ENCODE measurements at regions not wholly inside any gene's neighbourhood (a gene's known extent, or its start where the extent isn't known, plus 50 kb on each side); places are given as distances from the start of the nearest gene placed in this dataset.
A peak's percentile ranks its signal among the peaks of the same experiment; 100 is the strongest.
"Not testable (repeated sequence)": the region's sequence is repeated elsewhere in the genome, so short reads cannot be mapped to it uniquely, and the experiment has no call there.

DNA sequence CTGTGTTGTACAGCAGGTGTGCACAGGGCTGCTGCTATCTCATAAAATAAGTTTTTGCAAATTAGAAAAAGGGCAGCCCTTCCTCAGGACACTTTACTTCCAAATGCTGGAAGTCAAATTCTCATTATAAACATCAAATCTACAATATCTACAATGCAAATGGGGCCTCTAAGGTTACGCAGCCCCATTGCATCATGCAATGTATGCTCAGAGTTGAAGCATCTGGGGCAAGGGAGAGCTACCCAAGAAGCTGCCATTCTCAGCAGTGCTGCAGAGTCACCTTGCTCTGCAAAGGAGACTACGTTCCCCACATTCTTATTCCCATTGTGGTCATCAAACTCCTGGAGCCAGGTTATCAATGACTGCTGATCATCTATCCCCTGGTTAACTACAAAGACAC lies 208.9 kb upstream of the POGK start:
- DNase-seq: no peak

DNA sequence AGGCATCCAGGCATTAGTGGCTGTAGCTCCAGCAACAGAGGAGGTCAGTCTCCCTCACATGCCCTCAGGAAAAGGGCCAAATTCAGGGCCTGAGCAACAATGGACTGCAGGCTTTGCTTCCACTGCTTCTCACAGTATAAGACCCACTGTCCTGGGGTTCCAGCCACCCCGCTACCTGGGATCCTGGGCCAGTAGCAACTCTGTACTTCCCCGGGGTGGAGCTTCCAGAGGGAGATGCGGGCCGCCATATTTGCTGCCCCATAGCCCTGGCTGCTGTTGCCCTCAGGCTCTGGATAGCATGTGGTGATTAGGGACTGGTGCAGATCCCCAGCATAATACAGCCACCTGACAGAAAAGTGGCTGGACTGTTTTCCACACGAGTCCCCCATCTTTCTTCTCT lies 201.1 kb upstream of the POGK start:
- no peak for DNase-seq

DNA sequence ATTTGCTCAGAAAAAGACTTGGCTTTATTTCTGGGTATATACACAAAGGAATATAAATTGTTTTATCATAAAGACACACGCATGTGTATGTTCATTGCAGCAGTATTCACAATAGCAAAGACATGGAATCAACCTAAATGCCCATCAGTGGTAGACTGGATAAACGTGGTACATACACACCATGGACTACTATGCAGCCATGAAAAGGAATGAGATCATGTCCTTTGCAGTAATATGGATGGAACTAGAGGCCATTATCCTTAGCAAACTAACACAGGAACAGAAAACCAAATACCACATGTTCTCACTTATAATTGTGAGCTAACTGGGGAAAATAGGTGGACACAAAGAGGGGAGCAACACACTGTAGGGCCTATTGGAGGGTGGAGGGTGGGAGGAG lies 182.0 kb upstream of the POGK start:
- not testable (repeated sequence) for DNase-seq

DNA sequence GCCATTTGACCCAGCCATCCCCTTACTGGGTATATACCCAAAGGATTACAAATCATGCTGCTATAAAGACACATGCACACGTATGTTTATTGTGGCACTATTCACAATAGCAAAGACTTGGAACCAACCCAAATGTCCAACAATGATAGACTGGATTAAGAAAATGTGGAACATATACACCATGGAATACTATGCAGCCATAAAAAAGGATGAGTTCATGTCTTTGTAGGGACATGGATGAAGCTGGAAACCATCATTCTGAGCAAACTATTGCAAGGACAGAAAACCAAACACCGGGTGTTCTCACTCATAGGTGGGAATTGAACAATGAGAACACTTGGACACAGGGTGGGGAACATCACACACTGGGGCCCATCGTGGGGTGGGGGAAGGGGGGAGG lies 172.5 kb upstream of the POGK start:
- DNase-seq: not testable (repeated sequence)

DNA sequence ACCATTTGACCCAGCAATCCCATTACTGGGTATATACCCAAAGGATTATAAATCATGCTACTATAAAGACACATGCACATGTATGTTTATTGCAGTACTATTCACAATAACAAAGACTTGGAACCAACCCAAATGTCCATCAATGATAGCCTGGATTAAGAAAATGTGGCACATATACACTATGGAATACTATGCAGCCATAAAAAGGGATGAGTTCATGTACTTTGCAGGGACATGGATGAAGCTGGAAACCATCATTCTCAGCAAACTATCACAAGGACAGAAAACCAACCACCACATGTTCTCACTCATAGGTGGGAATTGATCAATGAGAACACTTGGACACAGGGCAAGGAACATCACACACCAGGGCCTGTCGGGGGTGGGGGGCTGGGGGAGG lies 171.7 kb upstream of the POGK start:
- not testable (repeated sequence) for DNase-seq

DNA sequence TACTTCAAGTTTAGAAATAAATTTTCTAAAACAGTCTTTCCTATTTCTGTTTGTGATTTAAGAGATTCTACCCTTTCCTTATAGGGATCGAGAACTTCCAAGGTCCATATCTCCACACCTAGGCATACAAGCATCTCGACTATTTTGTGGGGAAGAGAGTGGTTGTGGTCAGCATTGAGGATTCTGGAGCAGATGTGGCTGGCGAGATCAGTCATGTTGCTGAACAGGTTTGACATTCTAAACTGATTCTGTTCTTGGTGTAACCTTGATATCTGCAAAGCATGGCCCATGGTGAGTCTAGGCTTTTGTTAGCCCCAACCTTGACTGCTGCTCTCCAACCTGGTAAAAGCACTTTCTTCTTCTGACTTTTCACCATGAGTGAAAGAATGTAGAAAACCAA lies 167.6 kb upstream of the POGK start:
- no peak for DNase-seq

DNA sequence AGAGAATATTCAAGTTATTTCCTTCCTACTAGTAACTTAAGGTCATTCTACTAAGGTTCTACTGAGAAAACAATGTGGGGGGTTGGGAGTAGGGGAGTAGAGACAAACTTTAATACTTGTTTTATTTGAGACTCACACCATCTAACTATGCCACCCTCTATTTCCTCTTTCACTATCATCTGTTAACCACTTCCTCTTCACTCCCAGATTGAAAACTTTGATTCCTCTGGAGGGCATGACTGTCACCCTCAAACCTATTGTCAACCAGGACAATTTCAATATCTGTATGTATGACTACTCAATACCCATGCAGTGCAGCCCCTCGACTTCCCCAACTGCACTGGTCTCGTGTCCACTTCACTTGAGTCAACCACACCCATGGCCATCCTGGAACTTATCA lies 165.6 kb upstream of the POGK start:
- no peak for DNase-seq

DNA sequence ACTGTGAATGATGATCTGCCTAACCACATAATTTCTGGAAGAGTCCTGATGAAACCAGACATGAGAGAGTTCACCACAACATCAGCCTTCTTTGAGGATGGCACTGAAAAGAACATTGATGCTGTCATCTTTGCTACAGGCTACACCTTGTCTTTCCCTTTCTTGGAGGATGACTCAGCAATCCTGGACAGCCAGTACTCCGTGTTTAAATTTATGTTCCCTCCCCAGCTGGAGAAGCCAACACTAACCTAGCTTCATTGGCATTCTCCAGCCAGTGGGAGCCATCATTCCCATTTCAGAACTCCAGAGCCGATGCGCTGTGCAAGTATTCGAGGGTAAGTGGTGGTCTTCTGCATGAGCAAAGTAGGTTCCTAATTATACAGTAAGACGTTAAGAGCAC lies 164.1 kb upstream of the POGK start:
- DNase-seq: no peak

DNA sequence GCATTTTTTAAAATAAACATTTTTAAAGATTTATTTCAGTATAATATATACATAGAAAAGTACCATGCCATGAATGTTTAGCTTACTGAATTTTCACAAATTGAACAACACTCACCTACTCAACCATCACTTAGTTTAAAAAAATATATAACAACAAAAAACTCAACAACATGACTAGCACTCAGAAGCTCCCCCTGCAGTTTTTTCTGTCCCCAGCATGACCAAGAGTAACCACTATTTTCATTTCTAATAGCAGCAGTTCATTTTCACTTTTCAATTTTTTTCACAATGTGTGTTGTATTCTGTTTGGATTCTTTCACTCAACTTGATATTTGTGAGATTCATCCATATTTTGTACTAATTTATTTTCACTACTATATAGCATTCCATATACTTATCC lies 162.3 kb upstream of the POGK start:
- DNase-seq: no peak

DNA sequence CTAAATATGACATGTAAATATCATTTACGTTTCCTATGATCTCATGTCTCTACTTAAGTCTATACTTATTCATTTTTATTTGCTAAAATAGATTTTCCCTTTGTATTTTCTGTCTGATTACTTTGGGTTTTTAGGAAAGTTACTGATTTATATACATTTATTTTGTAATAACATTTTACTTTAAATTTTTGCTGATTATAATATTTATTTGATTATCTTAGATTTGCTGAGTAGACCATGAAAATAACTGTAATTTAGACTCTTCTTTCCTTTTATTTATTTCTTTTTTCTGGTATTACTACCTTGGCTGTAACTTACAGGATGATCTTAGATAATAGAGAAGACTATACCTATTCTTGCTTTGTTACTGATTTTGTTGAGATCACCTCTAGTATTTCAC lies 159.9 kb upstream of the POGK start:
- DNase-seq: no peak

DNA sequence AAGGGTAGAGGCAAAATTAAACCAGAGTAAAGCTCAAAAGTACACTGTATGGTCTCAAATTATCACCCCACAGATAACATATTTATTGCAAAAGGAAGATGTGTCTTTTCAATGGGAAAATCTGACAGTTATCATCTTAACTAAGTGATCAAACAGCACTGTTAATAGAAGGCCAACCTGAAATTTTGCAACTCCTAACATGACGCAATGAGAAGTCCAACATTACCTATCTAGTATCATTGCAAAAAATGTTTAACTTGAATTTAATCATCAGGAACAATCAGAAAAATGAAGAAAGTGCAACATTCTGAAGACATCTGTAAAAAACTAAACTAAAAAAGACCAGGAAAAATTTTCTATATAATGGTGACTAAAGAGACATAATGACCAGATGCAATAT lies 156.7 kb upstream of the POGK start:
- no peak for DNase-seq

DNA sequence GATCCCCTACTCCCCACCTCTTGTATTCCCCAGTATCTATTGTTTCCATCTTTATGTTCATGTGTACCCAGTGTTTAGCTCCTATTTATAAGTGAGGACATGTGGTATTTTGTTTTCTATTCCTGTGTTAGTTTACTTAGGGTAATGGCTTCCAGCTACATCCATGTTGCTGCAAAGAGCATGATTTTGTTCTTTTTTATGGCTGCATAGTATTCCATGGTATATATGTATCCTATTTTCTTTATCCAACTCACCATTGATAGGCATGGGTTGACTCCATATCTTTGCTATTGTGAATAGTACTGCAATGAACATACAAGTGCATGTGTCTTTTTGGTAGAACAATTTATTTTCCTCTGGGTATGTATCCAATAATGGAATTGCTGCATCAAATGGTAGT lies 154.6 kb upstream of the POGK start:
- not testable (repeated sequence) for DNase-seq

DNA sequence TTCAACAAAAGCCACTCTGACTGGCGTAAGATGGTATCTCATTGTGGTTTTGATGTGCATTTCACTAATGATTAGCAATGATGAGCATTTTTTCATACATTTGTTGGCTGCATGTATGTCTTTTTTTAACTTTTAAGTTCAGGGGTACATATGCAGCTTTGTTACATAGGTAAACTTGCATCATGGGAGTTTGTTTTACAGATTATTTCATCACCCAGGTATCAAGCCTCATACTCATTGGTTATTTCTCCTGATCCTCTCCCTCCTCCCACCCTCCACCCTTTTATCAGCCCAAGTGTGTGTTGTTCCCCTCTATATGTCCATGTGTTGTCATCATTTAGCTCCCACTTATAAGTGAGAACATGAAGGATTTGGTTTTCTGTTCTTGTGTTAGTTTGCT lies 154.1 kb upstream of the POGK start:
- no peak for DNase-seq

DNA sequence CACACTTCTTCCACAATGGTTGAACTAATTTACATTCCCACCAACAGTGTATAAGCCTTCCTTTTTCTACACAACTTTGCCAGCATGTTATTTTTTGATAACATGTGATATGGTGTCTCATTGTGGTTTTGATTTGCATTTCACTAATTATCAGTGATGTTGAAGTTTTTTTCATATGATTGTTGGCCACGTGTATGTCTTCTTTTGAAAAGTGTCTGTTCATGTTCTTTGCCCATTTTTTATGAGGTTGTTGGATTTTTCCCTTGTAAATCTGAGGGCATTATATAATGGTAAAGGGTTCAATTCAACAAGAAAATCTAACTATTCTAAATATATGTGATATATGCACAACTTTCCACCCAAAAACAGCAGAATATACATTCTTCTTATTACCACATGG lies 153.4 kb upstream of the POGK start:
- DNase-seq: not testable (repeated sequence)

DNA sequence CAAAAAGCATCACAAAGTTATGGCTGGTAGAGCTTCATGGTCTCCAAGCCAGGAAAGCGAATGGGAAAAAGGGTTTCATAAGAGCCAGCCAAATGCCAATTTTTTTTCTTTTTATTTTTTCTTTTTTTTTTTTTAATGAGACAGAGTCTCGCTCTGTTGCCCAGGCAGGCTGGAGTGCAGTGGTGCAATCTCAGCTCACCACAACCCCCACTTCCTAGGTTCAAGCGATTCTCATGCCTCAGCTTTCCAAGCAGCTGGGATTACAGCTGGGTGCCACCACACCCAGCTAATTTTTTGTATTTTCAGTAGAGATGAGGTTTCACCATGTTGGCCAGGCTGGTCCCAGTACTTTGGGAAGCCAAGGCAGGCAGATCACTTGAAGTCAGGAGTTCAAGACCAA lies 148.7 kb upstream of the POGK start:
- DNase-seq: not testable (repeated sequence)

DNA sequence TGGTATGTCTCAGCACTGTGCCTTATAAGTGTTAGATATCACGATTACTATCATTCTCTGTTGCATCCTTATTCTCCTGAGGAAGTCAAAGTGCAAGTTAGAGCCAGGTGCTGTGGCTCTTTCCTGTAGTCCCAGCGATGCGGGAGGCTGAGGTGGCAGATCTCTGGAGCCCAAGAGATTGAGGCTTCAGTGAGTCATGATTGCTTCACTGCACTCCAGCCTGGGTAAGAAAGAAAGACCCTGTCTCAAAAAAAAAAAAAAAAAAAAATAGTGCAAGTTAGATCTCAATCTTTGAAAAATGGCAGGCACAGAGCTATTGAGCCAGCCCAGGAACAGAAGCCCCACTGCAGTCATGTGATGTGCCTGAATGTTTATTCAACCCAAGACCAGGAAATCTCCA lies 147.8 kb upstream of the POGK start:
- DNase-seq: no peak

DNA sequence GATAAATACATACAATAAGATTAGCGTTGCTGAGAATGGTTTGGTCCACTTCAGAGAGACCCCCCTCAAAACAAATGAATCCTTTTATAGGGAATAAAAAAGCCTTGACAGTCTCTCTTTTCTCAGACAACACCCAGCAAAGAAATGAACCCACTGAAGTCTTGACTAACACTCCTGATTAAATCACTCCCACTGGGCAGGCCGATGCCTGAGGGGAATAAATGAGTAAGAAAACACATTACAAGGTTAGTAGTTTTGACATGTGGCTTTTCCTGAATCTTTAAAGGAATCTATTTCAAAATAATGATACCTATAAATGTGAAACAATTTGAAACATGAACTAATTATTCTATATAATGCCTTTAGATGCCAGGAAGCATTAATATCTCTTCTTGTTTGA lies 146.9 kb upstream of the POGK start:
- no peak for DNase-seq

DNA sequence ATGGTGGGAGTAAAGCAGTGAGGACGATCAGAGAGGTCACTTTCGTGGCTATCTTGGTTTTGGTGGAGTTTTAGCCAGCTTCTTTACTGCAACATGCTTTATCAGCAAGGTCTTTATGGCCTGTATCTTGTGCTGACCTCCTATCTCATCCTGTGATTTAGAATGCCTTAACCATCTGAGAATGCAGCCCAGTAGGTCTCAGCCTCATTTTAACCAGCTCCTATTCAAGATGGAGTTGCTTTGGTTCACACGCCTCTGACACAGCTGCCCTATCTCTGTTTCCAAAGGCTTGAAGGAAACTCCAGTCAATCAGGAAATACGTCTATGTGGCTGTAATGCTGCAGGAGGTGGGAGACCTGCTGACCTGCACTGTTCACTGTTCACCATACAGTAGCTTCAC lies 146.1 kb upstream of the POGK start:
- DNase-seq: no peak

DNA sequence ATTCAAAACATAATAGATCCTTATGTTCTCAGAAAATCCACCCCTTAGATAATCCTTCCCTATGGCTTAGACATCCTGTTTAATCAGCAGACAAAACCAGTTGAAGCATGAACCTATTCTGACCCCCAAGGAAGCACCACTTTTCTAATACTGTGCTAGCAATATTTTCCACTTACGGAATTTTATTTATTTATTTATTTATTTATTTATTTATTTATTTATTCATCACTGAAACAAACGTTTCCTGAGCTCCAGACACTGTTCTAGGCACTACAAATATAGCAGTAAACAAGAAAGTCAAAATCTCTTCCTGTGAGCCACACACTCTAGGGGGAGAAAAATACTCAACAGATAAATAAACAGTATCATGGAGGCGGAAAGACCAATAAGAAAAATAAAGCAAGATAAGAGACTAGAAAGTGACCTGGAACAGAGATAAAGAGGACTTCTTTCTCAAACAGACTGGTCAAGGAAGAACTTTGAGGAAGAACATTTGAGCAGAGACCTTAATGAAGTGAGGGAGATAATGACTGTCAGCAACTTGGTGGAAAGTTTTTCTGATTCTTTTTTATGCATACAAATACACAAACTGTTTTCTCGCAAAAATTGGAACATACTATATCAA lies 145.5 kb upstream of the POGK start:
- DNase-seq: no peak

DNA sequence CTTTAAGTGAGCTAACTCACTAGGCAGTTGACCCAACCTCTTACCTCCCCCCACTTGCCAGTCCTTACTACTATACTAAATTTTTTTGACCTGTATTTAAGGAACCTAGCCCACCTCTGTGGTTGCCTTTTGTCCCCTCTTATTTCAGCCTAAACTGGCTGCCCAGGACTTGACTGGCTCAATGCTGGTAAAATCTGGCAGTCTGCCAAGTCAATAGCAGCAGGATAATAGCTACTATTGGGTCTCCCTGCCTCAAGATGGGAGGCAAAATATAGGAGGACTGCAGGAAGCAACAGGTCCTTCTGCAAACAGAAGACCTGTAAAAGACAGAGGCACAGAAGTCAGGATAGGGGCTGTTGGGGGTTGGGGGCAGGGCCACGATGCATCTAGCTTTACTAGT lies 144.2 kb upstream of the POGK start:
- DNase-seq: peak; percentile 17

DNA sequence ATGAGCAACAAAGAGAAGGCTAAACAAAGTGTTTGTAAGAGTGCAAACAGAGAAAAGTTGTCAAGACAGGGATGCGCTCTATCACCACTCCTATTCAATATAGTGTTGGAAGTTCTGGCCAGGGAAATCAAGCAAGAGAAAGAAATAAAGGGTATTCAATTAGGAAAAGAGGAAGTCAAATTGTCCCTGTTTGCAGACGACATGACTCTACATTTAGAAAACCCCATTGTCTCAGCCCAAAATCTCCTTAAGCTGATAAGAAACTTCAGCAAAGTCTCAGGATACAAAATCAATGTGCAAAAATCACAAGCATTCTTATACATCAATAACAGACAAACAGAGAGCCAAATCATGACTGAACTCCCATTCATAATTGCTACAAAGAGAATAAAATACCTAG lies 143.4 kb upstream of the POGK start:
- not testable (repeated sequence) for DNase-seq

DNA sequence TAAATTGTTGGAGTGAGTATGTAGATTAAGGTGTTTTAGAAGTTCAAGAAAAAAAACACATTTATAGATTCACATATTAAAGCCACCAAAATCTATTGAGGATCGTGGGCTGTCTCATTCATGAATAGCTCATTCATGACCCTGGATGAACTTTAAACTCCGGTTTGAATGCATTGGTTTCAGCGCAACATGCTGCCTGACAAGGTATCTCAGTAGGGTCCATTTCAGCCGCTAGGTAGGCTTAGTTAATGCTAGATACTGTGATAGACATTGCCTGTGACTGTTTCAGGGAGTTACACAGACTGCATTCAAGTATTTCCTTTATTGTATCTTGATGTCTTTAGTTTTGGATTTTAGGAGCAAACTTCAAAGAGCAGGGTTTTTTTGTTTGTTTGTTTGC lies 140.5 kb upstream of the POGK start:
- DNase-seq: no peak

DNA sequence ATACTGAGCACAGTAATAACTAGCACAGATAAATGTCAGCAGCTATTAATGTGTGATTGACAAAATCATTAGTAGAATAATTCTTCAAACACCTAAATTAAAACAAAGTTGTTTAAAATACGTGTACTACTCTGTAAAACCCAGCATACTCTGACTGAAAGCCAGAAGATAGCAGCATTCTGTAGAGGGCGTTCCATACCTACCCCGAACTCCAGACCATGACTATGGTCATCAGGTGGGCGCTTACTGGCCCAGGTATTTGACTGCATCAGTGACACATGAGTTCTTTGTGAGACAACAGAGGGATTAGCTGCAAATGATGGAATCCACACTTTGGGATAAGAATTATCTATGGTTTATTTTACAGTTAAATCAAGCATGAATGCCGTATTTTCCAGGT lies 139.7 kb upstream of the POGK start:
- no peak for DNase-seq

DNA sequence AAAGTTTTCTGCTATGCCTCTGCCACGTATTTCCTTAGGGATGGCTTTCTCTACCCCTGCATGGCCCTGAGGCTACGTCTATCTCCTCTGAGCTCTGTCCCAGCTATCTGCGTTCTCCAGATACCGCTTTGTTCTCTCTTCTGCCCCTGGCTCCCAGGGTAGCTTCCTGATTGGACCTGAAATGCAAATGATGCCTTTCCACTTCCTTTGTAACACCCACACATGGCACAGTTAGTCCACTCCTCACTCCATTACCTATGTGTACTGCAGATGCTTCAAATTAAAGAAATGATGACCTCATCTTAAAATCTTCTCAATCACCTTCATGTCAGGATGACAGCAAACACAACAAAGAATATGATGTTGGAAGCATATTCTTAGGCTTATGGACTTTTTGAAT lies 138.6 kb upstream of the POGK start:
- no peak for DNase-seq

DNA sequence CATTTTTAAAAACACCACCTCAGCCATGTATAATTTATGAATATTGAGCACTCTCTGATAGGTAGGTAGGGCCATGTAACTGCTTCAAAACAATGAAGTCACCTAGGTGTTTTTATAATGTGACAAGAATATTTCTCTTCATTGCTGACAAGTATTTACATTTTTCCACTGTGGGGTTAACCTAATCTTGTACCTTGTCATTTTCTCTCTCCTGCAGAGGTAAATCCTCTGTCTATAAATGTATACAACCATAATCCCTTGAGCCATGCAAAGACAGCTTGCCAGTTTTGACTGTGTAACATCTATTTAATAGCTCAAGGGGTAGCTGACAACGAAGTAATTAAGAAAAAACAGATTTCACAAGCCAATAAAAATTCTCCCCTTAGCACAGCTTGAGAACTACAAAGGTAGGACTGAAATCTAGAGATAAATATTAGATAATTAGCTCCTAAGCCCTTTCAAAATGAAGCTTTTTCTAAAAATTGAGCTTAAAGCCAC lies 137.6 kb upstream of the POGK start:
- DNase-seq: no peak

DNA sequence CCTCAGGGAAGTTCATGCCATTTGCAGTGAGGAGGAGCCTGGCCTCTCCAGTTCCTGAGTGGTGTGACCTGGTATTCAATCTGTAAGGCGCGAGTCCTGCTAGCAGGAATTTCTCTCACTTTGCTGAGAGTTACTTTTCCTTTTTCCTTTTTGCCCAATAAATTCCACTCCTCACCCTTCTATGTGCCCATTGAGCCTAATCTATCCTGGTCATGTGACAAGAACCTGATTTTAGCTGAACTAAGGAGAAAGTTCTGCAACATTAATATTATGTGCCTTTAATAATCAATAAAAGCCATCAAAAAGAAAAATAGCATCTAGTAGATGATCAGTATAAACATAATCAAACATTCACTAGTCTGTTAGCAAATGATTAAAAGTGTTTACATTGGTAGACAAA lies 136.1 kb upstream of the POGK start:
- no peak for DNase-seq
